Left lung (tissue), 4 donors: ENCODE measurements at regions not wholly inside any gene's neighbourhood (a gene's known extent, or its start where the extent isn't known, plus 50 kb on each side); places are given as distances from the start of the nearest gene placed in this dataset.
A peak's percentile ranks its signal among the peaks of the same experiment; 100 is the strongest.

Source experiments
- ATAC-seq: fragments of 200-7000 bp; cut with Tn5 transposase; one replicate; pipeline ENCODE4 v1.9.1; 2020; ENCODE audit warnings: moderate library complexity
- DNase-seq, 4 donors: peaks; one replicate each; pipeline ENCODE4 v3.0.0-alpha.2; 2013 to 2020
- H3K27ac ChIP-seq, 2 donors: fragments of 200-600 bp; sonication (generic) in 1 of 2; one replicate each; pipeline versions ENCODE4 v1.5.0 to v1.8.0; 2020 to 2021
- H3K27me3 ChIP-seq, 2 donors: fragments of 200-600 bp; sonication (generic) in 1 of 2; one replicate each; pipeline versions ENCODE4 v1.5.0 to v1.8.0; 2020 to 2021
- H3K36me3 ChIP-seq, 2 donors: fragments of 200-600 bp; sonication (generic) in 1 of 2; one replicate each; pipeline versions ENCODE4 v1.5.0 to v1.8.0; 2020 to 2021
- H3K4me1 ChIP-seq, 2 donors: fragments of 200-600 bp; one replicate each; pipeline ENCODE4 v1.8.0; 2021
- H3K4me3 ChIP-seq, 2 donors: fragments of 200-600 bp; sonication (generic) in 1 of 2; one replicate each; pipeline versions ENCODE4 v1.5.0 to v1.8.0; 2020 to 2021; ENCODE audit warnings: mild to moderate bottlenecking in 1 of 2
- H3K9me3 ChIP-seq, 2 donors: fragments of 200-600 bp; sonication (generic) in 1 of 2; one replicate each; pipeline versions ENCODE4 v1.5.0 to v1.8.0; 2020 to 2021
- intact Hi-C, 2 donors: fragments of 100-400 bp; cut with DNase I; formaldehyde crosslinking; loops; one replicate each; pipeline versions ENCODE4 v1.11.2 to v1.14.2; 2022
- TF ChIP-seq, protein P1 (sequence below), 2 donors: fragments of 200-600 bp; sonication (generic) in 1 of 2; IDR thresholded peaks; one replicate each; pipeline versions ENCODE4 v1.5.0 to v1.8.0; 2021; ENCODE audit warnings: antibody characterized with exemption in 2 of 2
- donor health status: DM: no; HTN: yes; CAD: no.
- donor health status: DM: no; HTN: no; CAD: no.

DNA sequence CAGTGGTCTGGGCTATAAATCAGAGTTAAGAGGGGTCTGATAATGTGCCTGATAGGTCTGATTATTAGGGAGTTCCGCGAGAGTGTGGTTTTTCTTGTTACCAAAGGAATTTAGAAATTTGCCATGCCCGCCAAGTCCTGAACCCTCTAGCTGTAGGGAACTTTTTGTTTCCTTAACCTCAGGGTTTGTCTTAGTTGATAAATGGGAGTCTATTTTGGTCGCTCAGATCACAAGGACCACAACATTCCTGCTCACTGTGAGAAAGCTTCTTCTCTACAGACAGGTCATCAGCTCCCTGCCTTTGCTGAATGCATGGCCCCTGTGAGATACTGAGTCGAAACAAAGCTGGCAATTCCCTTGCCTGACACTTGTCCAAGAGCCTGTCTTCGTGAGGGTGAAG is 497.8 kb downstream of the HS3ST4 start:
- Histone ChIP-seq H3K36me3 (no peaks in the 10 kb centered on the region), H3K4me3 (no peak overlapping the region), H3K27me3 (no peaks in the 10 kb centered on the region), H3K27ac (no peak overlapping the region), H3K9me3 (no peaks in the 10 kb centered on the region), H3K4me1 (no peaks in the 10 kb centered on the region)
- no peak for ATAC-seq
- TF ChIP-seq, protein P1, sequence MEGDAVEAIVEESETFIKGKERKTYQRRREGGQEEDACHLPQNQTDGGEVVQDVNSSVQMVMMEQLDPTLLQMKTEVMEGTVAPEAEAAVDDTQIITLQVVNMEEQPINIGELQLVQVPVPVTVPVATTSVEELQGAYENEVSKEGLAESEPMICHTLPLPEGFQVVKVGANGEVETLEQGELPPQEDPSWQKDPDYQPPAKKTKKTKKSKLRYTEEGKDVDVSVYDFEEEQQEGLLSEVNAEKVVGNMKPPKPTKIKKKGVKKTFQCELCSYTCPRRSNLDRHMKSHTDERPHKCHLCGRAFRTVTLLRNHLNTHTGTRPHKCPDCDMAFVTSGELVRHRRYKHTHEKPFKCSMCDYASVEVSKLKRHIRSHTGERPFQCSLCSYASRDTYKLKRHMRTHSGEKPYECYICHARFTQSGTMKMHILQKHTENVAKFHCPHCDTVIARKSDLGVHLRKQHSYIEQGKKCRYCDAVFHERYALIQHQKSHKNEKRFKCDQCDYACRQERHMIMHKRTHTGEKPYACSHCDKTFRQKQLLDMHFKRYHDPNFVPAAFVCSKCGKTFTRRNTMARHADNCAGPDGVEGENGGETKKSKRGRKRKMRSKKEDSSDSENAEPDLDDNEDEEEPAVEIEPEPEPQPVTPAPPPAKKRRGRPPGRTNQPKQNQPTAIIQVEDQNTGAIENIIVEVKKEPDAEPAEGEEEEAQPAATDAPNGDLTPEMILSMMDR (IDR thresholded peaks at IDR 0.05), result no peak
- no peak for DNase-seq
- intact Hi-C loops, result no loop called here

DNA sequence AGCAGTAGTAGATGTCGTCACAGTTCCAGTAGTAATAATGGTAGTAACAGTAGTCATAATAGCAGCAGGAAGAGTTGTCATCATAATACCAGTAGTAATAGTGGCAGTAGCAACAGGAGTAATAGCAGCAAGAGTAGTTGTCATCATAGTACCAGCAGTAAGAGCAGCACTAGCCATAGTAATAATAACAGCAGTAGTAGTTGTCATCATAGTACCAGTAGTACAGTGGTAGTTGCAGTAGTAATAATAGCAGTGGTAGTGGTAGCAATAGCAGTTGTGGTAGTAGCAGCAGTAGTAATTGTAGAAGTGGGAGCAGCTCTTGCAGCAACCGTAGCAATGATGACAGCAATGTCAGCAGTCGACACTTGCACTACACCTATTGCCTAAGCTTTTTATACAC is 502.8 kb downstream of the HS3ST4 start:
- Histone ChIP-seq H3K9me3 (no peaks in the 10 kb centered on the region), H3K27me3 (no peaks in the 10 kb centered on the region), H3K4me1 (no peaks in the 10 kb centered on the region), H3K27ac (no peak overlapping the region), H3K4me3 (no peak overlapping the region), H3K36me3 (no peaks in the 10 kb centered on the region)
- no peak for ATAC-seq
- TF ChIP-seq, protein P1 (IDR thresholded peaks at IDR 0.05), result no peak
- intact Hi-C loops, result no loop called here
- no peak for DNase-seq

DNA sequence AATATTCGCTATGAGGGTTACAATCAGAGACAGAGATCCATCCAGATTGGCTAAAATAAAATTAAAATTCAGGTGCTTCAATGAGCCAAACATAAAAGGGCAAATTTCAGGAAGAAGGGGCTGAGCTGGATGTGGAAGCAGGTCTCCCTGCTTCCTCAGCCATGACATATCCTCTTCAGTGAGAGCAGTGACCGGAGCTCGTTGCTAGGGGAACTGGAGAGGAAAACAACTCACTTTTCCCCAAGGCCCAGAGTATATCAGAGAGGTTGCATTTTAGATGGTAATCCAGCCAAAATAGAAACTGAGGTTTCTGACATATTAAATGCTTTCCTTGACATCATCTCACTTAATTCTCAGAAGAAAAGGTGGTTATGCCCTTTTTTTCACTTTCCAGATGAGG is 503.5 kb downstream of the HS3ST4 start:
- Histone ChIP-seq H3K36me3 (no peaks in the 10 kb centered on the region), H3K9me3 (no peaks in the 10 kb centered on the region), H3K27ac (no peak overlapping the region), H3K4me3 (no peak overlapping the region), H3K27me3 (no peaks in the 10 kb centered on the region), H3K4me1 (no peaks in the 10 kb centered on the region)
- TF ChIP-seq, protein P1 (IDR thresholded peaks at IDR 0.05), result no peak
- intact Hi-C loops, result no loop called here
- ATAC-seq (no peak), DNase-seq (peak in 1 of 4 donors; percentile 3)

DNA sequence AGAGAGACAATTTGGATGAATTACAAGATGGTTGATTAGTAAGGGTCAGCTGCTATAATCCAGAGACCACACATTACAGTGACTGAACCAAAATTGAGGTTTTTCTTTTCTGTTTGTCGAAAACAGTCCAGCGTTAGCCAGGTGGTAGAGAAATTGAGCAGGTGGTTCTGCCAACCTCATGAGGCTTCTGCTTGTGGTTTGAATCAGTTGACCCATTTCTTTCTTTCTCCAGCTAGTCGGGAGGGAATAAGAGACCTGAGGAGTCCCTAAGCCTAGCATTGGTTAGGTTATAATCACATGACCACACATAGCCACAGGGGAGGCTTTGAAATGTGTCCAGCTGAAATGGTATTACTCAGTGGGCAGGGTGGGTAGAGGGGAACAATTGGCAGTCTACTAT is 504.6 kb downstream of the HS3ST4 start:
- no peaks in the 10 kb centered on the region for H3K4me1 ChIP-seq
- H3K27ac ChIP-seq, result no peak overlapping the region
- intact Hi-C loops, result no loop called here
- H3K27me3 ChIP-seq, result no peaks in the 10 kb centered on the region
- TF ChIP-seq, protein P1 (IDR thresholded peaks at IDR 0.05), result no peak
- no peaks in the 10 kb centered on the region for H3K36me3 ChIP-seq
- DNase-seq (no peak), ATAC-seq (no peak)
- H3K4me3 ChIP-seq, result no peak overlapping the region
- H3K9me3 ChIP-seq, result no peaks in the 10 kb centered on the region

DNA sequence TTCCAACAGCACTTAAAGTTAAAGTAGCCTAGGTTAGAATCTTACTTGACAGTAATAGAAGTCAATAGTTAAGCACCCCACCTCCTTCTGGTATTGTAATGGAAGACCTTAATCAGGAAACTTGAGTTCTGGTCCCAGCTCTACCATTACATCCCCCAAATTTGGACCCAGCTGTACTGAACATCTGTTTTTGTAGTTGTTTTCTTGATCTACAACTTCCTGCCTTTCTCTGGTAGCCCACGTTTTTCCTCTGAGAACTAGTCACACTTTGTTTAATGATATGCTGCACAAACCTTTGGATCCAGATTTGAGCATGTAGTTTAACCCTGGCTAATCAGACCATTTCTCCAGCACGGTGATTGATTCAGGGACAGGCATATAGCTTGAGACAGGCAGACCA is 505.0 kb downstream of the HS3ST4 start:
- Histone ChIP-seq H3K9me3 (no peaks in the 10 kb centered on the region), H3K27me3 (no peaks in the 10 kb centered on the region), H3K4me3 (no peak overlapping the region), H3K36me3 (no peaks in the 10 kb centered on the region), H3K4me1 (no peaks in the 10 kb centered on the region), H3K27ac (no peak overlapping the region)
- TF ChIP-seq, protein P1 (IDR thresholded peaks at IDR 0.05), result no peak
- intact Hi-C loops, result no loop called here
- DNase-seq (no peak), ATAC-seq (no peak)
